MM.1S (cell line): ENCODE measurements at regions not wholly inside any gene's neighbourhood (a gene's known extent, or its start where the extent isn't known, plus 50 kb on each side); places are given as distances from the start of the nearest gene placed in this dataset.

Source experiments
- DNase-seq: peaks from one replicate; pipeline ENCODE4 v3.0.0-alpha.2; 2015
- H2AFZ ChIP-seq: fragments of 300-600 bp; sonication (generic); 2 replicates; pipeline ENCODE4 v1.6.0; 2016; ENCODE audit warnings: antibody characterized with exemption, low read length
- H3F3A ChIP-seq: fragments of 300-600 bp; sonication (generic); 2 replicates; pipeline ENCODE4 v1.6.1; 2016; ENCODE audit warnings: mild to moderate bottlenecking, antibody characterized with exemption, low read length, moderate library complexity, mixed read lengths; ENCODE audit not compliant: insufficient read depth
- H3K27ac ChIP-seq: fragments of 300-600 bp; sonication (generic); 2 replicates; pipeline ENCODE4 v1.5.1; 2016; ENCODE audit warnings: mild to moderate bottlenecking, low read length
- H3K27me3 ChIP-seq: fragments of 300-600 bp; sonication (generic); replicated peaks from 2 replicates; pipeline ENCODE4 v1.6.0; 2016; ENCODE audit warnings: low read length; ENCODE audit not compliant: insufficient read depth
- H3K36me3 ChIP-seq: fragments of 300-600 bp; sonication (generic); replicated peaks from 2 replicates; pipeline ENCODE4 v1.6.1; 2016; ENCODE audit warnings: mild to moderate bottlenecking, low read length, mixed read lengths; ENCODE audit not compliant: insufficient read depth
- H3K4me1 ChIP-seq: fragments of 300-600 bp; sonication (generic); 2 replicates; pipeline ENCODE4 v1.6.1; 2016; ENCODE audit warnings: low read length, mixed read lengths
- H3K4me2 ChIP-seq: fragments of 300-600 bp; sonication (generic); 2 replicates; pipeline ENCODE4 v1.6.0; 2016; ENCODE audit warnings: low read depth, low read length
- H3K4me3 ChIP-seq: fragments of 300-600 bp; sonication (generic); 2 replicates; pipeline ENCODE4 v1.5.1; 2016; ENCODE audit warnings: low read length, mixed read lengths
- H3K79me2 ChIP-seq: fragments of 300-600 bp; sonication (generic); 2 replicates; pipeline ENCODE4 v1.6.1; 2016; ENCODE audit warnings: mixed run types, low read length, mixed read lengths
- H3K9ac ChIP-seq: fragments of 300-600 bp; sonication (generic); 2 replicates; pipeline ENCODE4 v1.6.1; 2016; ENCODE audit warnings: low read length, mixed read lengths
- H3K9me2 ChIP-seq: fragments of 300-600 bp; sonication (generic); replicated peaks from 2 replicates; pipeline ENCODE4 v1.6.1; 2016; ENCODE audit warnings: mild to moderate bottlenecking, low read length, mixed read lengths; ENCODE audit not compliant: insufficient read depth
- H3K9me3 ChIP-seq: fragments of 300-600 bp; sonication (generic); replicated peaks from 2 replicates; pipeline ENCODE4 v1.6.1; 2016; ENCODE audit warnings: mild to moderate bottlenecking, low read length, mixed read lengths; ENCODE audit not compliant: insufficient read depth
- H4K20me1 ChIP-seq: fragments of 300-600 bp; sonication (generic); 2 replicates; pipeline ENCODE4 v1.6.1; 2016; ENCODE audit warnings: mild to moderate bottlenecking, low read length, moderate library complexity, mixed read lengths; ENCODE audit not compliant: insufficient read depth
- EZH2 ChIP-seq: fragments of 300-600 bp; sonication (generic); optimal IDR thresholded peaks from 2 replicates; pipeline ENCODE3; 2017; ENCODE audit warnings: low read depth, mild to moderate bottlenecking, antibody characterized with exemption, low read length, mixed read lengths
- EZH2phosphoT487 ChIP-seq: fragments of 300-600 bp; sonication (generic); IDR thresholded peaks from 2 replicates; pipeline ENCODE4 v1.6.1; 2018; ENCODE audit warnings: antibody characterized with exemption, low read length
- TF ChIP-seq, protein P1 (sequence below): fragments of 300-600 bp; sonication (generic); IDR thresholded peaks from 2 replicates; pipeline ENCODE4 v1.5.1; 2016; ENCODE audit warnings: antibody characterized with exemption, low read length, mixed read lengths

DNA sequence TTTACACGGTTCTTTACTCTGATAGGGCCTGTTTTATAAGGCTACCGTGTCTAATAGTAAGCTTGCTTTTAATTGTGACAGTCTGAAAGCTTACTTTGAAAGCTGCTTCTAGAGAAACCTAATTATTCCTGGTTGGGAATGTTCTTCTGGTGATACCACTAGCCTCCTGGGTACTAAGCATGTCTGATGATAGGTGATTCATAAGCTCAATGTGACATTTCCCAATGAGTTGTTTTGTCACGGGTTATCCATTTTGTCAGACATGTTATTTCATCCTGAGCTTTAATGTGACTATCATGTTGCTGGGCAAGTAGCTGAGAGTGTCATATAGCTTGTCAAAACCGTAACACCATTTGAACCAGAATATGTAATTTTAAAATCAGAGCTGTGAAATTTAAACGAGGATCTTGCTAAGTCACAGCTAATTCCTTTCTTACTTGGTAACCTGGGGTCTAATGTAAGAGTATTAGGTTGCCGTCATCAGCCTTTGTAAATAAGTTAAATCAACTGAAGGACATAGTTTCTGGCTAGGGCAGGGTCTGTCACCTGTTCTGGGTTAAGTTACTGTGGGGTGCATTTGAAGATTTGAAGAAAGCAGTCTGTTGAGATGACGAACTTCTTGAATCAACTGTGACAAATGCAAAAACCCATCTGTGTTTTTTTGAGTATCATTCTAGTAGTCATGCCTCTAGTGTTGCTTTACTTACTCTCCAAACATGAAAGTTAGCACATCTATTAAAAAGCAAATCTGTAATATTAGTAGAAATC, 529.2 kb downstream of the USP25 start:
- Histone ChIP-seq H3F3A (no peaks in the 10 kb centered on the region), H3K27ac (no peak overlapping the region), H4K20me1 (no peaks in the 10 kb centered on the region), H3K36me3 (no peaks in the 10 kb centered on the region), H3K9ac (no peak overlapping the region), H3K9me2 (no peaks in the 10 kb centered on the region), H3K4me3 (no peak overlapping the region), H3K4me2 (no peak overlapping the region), H3K9me3 (no peaks in the 10 kb centered on the region), H3K79me2 (no peaks in the 10 kb centered on the region), H3K27me3 (no peaks in the 10 kb centered on the region), H3K4me1 (no peaks in the 10 kb centered on the region), H2AFZ (no peak overlapping the region)
- TF ChIP-seq EZH2phosphoT487 (no peak), EZH2 (no peak)
- TF ChIP-seq, protein P1, sequence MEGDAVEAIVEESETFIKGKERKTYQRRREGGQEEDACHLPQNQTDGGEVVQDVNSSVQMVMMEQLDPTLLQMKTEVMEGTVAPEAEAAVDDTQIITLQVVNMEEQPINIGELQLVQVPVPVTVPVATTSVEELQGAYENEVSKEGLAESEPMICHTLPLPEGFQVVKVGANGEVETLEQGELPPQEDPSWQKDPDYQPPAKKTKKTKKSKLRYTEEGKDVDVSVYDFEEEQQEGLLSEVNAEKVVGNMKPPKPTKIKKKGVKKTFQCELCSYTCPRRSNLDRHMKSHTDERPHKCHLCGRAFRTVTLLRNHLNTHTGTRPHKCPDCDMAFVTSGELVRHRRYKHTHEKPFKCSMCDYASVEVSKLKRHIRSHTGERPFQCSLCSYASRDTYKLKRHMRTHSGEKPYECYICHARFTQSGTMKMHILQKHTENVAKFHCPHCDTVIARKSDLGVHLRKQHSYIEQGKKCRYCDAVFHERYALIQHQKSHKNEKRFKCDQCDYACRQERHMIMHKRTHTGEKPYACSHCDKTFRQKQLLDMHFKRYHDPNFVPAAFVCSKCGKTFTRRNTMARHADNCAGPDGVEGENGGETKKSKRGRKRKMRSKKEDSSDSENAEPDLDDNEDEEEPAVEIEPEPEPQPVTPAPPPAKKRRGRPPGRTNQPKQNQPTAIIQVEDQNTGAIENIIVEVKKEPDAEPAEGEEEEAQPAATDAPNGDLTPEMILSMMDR, result no peak
- DNase-seq, result no peak

DNA sequence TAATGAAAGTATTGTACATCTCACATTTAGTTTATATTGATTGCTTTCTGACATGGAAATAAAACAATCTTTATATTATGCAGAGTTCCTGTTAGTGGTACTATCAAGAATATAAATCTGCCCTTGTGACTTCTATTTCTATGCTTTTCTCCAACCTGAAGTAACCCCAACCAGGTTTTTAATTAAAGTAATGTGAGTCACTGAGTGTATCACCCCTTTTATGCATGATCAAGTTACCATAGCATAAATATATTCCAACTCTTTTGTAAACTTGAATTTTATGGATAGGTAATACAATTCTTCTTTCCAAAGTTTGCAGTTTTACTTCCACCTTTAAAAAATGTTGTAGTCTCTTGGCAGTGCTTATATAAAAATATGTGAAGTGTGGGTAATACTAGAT, 532.3 kb downstream of the USP25 start:
- TF ChIP-seq EZH2 (no peak), EZH2phosphoT487 (no peak)
- TF ChIP-seq, protein P1, result no peak

DNA sequence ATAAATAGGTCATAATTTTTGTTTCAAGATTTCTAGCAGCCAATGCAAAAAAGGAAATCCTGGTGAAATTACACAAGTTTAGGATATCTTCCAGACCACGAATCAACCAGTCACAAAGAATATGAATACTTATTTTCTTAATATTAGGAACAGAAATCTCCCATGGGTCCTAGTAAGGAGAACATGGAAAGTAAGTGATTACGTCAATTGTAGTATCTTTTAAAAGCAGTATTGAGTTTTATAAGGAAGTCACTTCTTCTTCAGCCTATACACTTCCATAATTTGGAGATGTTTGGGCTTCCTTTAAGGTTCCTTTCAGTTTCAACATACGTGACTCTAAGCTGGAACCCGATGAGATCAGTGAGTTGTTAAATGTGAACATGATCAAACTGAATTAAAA, 534.5 kb downstream of the USP25 start:
- no peaks in the 10 kb centered on the region for H3K36me3 ChIP-seq

More for the DNA sequence above, 532.3 kb downstream of the USP25 start:
- Histone ChIP-seq H3K9me3 (no peaks in the 10 kb centered on the region), H3F3A (no peaks in the 10 kb centered on the region), H3K27ac (no peak overlapping the region), H3K4me3 (no peak overlapping the region), H3K9ac (no peak overlapping the region), H3K36me3 (no peaks in the 10 kb centered on the region), H3K4me1 (no peaks in the 10 kb centered on the region), H3K9me2 (no peaks in the 10 kb centered on the region), H4K20me1 (no peaks in the 10 kb centered on the region), H3K4me2 (no peak overlapping the region), H3K27me3 (no peaks in the 10 kb centered on the region), H3K79me2 (no peaks in the 10 kb centered on the region), H2AFZ (no peak overlapping the region)
- no peak for DNase-seq

More for the DNA sequence above, 534.5 kb downstream of the USP25 start:
- Histone ChIP-seq H3K9me2 (no peaks in the 10 kb centered on the region), H3F3A (no peaks in the 10 kb centered on the region), H4K20me1 (no peaks in the 10 kb centered on the region), H3K9me3 (no peaks in the 10 kb centered on the region), H3K4me2 (no peak overlapping the region), H3K79me2 (no peaks in the 10 kb centered on the region), H3K4me1 (no peaks in the 10 kb centered on the region), H2AFZ (no peak overlapping the region), H3K4me3 (no peak overlapping the region), H3K9ac (no peak overlapping the region), H3K27me3 (no peaks in the 10 kb centered on the region), H3K27ac (no peak overlapping the region)
- TF ChIP-seq, protein P1, result no peak
- TF ChIP-seq EZH2phosphoT487, result no peak
- no peak for TF ChIP-seq EZH2
- no peak for DNase-seq
